Stimulated activated CD8-positive, alpha-beta memory T cell treated with anti-CD3 and anti-CD28 coated beads, Interleukin-15, amount 100 ng/mL, for 24 hours (primary cell): ENCODE measurements at regions not wholly inside any gene's neighbourhood (a gene's known extent, or its start where the extent isn't known, plus 50 kb on each side); places are given as distances from the start of the nearest gene placed in this dataset.

ENCODE experiments used
- DNase-seq: peaks from one replicate; pipeline ENCODE4 v3.0.0-alpha.2; 2020; ENCODE audit warnings: low read depth

DNA sequence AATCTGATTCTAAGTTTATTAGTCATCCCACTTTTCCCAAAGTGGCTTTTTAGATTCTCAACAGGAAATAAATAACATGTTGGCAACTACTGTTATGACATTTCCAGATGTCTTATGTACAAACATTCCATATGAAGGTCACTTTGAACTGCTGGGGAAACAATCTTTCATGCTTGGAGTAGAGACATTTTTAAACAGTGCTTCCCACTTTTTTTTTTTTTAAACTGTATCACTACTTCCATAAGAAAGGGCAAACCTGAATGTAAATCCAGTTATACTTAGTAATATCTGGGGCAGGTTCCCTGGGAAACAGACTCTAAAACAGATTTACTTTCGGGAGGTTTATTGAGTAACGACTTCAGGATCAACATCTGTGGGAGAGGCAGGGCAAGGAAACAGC, 473.8 kb downstream of the TAFA4 start:
- DNase-seq, result no peak

DNA sequence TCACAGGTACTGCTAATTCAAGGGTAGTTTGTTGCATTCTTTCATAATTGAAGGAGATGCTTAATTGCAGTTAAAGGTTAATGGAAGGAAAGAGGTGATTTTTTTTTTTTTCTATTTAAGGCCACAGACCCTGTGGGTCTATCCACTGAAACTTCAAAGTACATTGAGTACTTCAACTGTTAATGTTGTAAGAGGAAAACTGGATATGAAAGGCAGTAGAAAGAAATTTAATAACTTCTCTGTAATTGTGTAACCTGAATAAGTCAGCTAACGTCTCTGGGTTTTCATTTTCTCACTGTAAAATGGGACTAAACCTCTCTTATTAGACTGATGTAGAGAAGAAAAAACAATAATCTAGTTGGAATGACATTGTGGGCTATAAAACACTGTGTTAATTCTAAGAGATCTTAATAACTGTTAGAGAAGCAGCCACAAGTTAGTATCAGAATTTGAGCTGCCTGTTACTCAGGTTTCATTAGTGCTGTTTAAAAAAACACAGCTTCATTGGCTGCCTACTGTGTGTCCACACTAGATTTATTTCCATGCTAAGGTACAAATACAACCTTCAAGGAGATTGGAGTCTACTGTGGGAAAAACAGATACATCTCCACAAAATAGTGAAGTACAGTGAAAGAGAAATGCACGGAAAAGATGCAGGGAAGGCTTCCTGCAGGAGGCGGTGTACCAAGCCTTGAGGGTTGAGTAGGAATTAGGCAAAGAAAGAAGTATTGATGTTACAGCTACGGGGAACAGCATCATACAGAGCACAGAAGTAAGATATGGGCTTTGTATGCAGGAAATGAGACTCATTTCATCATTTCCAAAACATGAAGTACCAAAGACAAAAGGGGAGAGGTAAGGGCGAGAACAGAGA, 483.6 kb downstream of the TAFA4 start:
- no peak for DNase-seq

DNA sequence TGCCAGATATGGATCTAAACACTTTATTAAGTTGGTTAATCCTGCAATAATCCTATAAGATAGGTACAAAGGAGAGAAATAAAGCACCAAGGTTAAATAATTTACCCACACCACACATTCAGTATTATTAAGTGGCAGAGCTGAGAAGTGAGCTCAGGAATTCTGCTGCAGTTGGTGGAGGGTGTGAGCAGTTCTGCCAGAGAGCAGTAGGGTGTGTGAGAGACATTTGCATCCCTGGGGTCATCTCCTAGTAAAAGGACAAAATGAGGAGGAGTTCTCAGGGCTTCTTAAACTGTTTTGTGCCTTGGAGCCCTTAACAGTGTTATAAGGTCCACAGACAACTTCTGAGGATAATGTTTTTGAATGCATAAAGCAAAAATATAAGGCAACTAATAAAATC, 484.5 kb downstream of the TAFA4 start:
- no peak for DNase-seq

DNA sequence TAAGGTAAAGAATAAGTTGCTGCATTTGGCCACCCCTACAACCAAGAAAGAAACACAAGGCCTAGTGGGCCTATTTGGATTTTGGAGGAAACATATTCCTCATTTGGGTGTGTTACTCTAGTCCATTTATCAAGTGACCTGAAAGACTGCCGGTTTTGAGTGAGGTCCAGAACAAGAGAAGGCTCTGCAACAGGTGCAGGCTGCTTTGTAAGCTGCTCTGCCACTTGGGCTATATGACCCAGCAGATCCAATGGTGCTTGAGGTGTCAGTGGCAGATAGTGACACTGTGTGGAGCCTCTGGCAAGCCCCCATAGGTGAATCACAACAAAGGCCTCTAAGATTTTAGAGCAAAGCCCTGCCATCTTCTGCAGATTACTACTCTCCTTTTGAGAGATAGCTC, 491.3 kb downstream of the TAFA4 start:
- DNase-seq, result no peak

DNA sequence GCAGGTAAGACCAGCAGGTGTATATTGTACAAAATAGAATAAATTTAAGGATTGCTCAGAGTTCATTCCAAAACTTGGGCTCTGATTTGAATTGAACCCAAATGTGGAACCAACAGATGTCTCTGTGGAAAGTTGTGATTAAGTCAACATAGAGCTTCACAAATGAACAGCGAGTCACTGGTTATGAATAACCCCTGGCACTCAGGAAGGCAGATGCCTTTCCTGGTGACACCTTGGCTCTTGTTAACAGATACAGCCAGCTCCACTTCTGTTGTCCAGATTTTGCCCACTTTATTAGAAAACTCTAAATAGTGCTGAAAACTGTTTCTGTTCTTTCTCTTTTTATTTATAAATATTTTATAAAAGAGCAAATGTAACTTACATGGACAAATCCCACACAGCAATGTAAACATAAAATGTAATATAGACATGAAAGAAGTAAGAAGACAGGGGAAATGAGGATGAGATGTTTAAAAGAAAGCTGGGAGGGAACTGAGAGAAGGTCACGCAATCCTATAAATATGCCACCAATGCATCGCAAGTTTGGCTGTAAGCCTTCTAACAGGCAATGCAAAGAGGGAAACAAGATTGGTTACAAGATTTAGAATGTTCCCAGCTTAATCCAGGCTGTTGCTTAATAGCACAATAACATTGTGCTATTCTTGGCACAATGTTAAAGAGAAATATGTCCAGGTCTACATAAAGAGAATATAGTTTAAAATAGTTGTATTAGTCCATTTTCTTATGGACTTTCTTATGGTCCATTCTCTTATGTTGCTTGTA, 495.5 kb downstream of the TAFA4 start:
- no peak for DNase-seq

DNA sequence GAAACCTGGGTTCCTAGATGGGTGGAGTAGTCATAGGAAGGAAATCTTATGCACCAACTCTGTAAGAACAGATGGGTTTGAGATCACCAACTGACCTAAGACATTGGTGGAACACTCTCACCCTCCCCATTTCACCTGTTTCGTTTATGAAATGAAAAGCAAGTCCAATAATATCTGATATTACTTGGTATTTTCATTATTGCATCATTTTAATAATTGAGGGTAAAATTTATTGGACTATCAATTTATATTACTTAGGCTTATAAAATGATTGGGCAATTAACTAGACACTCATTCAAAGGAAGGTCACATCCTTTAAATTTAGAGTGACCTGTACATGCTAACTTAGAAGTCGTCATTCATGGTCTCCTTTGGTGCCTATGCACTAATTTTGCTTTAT, 503.9 kb downstream of the TAFA4 start:
- no peak for DNase-seq

DNA sequence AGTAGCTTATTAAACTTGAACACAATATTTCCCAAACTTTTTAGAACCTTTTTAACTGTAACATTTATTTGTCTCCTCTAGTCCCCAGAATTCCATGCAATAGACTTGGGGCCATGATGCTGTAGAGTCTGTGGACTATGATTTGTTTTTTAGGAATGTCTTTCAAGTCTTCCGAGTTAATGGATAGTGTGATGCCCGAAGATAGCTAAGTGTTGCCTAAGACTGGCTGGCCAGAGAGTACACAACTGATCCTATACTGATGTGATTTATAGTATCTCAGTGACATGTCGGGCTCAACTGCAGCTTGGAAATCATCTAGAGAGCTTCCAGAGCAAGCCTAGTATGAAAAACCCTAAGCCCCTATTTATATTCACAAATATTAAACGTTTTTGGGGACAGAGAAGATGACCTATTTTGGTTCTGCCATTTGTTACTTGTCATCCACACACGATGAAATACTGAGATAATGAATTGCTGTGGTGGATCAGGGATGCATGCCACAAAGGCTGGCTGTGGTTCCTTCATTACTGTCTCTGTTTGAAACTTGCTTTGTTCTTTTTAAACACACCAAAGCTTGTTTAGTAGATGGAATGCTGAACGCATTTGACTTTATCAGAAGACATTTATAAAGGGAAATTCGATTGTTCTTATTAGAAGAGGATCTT, 507.4 kb downstream of the TAFA4 start:
- DNase-seq, result no peak

DNA sequence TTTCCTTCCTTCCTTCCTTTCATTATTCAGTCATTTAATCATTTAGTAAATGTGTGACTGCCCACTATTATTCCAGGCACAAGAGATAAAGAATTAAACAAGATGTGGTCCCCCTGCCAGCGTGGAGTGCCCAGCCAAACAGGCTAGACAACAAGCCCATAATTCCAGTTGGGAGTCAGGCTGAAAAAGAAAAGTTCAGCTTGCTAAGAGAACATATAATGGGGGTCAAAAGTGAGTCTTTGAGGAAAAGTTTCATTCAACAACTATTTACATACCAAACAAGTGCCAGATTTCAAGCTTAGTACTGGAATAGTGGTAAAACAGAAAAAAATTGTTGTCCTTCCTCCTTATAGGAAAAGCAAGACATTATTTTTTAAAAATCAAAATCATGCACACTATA, 523.7 kb downstream of the TAFA4 start:
- no peak for DNase-seq

DNA sequence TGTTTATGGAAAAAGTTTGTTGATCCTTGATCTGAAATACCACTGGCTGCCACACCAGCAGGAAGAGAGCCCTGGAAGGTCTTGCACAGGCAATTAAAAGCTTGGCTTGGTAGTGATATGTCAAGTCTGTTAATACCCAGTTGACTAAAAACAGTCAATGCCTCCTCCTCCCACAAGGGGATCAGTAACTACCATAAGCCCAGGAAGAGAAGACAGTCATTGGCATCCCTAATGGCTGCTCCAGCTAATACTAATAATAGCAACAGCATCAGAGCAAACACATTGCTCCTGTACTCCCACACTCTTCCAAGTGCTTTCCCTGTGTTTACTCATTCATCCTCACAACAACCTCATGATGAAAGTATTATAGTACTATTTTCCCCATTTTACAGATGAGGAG, 528.6 kb downstream of the TAFA4 start:
- DNase-seq, result no peak

DNA sequence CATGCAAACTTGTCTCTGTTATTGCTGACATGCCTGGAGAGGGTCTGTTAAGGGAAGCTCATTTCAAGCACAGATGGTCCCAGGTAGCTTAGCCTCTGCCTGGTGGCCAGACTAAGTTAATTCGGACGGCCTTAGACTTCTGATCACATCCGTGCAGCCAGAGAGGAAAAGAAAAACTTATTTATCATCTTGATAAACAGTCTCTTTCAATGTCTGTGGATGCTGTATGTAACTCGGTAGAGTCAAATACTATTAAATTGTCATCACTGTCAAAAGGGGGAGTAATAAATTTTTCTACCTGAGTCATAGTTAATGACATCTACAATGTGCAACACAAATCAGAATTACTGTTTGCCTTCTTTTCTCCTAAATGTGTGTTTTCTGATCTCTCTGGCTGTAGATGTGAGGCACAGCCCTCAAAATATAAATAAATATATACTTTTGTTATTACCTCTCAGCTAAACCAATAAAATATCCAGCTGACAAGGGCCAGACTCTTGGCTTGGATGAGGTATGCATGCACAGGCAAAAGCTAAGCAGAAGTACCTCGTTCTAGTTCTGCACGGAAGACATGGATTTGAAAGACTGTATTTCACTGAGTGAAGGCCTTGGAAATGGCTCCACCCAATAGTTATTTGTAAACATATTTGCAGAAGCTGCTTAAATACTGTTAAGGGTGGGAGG, 530.0 kb downstream of the TAFA4 start:
- no peak for DNase-seq

DNA sequence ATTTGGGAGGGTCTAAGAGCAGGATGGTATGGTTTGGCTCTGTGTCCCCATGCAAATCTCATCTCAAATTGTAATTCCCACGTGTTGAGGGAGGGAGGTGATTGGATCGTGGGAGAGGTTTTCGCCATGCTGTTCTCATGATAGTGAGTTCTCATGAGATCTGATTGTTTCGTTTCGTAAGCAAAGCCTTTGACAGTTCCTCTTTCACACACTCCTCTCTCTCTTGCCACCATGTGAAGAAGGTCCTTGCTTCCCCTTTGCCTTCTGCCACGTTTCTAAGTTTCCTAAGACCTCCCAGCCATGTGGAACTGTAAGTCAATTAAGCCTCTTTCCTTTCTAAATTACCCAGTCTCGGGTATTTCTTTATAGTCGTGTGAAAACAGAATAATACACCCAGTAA, 553.7 kb downstream of the TAFA4 start:
- no peak for DNase-seq

DNA sequence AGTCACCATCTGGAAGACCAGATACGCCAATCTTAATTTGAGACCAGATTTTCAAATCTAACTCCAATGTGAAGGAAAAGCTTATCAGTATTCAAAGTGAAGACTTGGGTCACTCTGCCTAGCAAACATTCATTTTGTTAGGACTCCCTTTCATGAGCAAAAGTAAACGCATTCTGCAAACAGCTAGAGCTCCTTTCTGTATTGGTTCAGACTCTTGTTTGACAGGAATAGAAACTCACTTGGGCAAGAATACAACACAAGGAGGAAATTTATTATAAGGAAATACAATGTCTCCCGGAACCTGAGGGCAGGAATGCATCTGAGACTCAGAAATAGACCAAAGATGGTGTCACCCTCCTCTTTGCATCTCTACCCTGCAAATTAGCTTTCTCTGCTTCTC, 558.6 kb downstream of the TAFA4 start:
- DNase-seq, result no peak

DNA sequence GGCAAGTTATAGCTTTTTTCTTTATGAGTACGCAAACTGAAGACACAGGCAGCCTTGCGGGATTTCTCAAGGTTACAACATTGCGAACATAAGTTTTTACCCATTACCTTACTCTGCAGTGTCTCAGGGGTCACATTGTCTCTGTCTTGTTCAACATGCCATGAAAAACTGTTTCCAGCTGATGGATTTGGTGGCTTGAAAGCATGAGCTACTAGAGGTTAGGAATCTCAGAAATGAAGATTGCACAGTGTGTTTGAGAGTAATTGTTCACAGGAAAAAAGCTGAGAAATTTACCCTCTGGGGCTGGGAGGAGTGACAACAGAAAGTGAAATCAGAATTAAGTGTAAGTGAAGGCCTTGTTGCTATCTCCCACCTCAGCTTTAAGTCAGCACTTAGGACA, 568.6 kb downstream of the TAFA4 start:
- DNase-seq, result no peak

DNA sequence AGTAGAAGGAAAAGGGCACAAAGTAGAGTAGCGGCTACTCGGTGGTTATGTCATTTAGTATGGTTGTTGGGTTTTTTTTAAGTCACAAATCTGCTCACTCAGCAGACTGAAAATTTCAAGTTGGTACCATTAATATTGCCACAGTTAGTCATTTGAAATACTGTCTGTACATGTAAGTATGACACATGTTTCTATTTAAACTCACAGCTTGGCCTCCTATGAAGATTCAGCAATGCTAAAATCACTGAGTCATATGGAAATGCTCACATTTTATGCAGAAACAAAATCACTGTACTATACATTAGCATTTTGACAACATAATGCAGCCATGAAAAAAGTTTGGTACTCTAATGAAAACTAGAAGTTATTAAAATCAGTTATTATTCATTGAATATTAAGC, 571.9 kb downstream of the TAFA4 start:
- DNase-seq, result no peak

DNA sequence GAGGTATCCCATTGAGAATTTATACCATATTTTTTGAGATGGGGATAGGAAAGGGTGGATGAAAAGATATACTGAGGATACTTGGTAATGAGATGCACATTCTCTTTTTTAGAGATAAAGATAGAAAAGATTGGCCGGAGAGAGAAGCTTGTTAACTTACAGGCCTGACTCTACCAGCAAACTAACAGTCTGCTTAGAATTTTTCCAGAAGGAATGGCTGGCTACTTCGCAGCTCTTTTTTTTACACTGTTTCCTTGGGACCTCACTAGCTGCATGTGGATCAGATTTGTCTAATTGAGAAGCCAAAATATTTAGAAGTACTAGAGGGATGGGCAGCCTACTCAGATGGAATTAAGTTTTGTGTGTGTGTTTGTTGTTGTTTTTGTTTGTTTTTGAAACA, 586.6 kb downstream of the TAFA4 start:
- DNase-seq, result no peak

DNA sequence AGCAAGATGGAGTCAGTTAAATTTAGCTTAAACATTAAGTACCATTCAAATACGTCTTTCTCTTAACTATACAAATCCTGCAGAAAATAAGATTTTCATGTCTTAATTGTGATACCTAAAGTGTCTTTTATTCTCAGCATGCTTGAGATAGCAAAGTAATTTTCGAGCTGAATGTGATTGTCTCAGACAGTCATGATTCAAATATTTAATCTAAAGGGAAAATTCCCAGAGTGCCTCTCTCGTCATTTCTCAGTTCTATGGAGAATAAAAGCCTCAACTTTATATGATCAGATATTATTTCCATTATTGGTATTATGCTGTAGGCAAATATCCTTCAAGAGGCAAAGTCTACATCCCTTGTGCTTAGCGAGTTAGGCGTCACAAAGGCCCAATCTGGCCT, 589.9 kb downstream of the TAFA4 start:
- no peak for DNase-seq

DNA sequence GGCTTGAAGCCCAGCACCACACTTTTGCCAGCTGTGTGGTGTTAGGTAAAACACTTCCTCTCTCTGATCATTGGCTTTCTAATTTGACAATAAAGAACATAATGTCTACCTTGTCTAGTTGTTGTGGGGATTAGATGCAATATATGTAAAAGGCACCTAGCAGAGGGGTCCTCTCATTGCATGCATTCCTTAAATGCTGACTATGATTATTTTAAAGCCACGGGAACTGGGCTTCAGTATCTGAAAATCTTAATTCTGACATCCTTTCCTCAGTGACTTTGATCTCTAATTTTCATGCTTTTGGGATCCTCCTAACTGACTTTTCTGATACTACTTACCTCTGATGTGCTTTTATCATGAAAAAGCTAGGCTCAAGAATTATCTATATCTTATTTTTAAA, 596.3 kb downstream of the TAFA4 start:
- no peak for DNase-seq

DNA sequence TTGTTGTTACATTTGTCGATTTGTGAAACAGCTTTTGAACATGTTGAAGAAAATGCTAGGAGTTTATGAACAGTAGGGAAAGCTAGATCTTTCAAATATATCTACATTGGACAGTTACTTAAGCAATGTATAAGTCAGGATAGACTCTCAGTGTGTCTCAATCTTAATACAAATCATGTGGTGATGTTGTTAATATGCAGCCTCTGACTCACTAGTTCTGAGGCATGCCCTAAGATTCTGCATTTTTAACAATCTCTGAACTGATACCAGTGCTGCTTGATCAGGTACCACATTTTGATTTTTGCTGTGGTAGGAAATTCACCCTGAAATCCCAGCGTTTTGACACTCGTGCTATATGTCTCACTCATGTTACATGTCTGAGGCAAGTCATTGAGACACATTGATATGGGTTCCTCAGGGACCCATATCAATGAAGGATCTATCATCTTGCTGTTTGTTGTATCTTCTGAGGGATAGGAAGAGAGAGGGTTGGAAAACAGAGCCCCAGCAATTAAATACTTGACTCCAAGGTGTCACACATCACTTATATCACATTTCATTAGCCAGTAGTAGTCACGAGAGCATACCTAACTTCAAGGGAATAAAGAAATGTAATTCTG, 597.9 kb downstream of the TAFA4 start:
- no peak for DNase-seq

DNA sequence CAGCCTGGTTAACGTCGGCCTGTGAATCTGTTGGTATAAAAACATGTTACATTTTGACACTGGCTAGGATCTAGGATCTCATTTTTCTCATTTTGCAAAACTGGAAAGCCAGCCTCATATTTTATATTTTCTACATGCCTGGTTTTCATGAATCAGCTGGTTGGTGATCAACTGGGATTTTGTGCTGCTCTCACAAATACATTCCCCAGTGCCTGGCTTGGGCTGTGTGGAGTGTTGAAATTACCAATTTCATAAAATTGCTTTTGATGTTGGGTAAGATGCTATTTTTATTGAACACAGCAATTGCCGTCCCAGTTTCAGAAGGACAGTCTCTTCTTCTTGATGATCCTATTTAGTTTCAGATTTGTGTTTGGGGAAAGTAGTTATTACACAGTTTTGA, 604.3 kb downstream of the TAFA4 start:
- no peak for DNase-seq

DNA sequence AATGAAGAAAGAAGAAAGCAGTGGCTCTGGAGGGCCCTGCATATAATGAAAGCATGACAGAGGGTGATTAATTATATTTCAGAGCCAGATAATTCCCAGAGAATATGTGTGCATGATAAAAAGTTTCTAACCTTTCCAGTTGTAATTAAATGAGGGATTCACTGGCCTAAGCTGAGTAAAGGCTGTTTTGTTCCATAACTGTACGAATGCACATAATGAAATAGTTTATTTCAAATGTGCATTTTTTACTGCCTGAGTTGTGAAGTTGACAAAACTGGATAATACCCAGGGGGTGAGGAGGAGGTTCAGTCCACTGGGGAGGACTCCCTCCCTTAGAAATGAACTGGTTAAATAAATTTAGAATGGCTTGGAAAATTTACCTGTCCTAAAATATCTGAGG, 616.4 kb downstream of the TAFA4 start:
- DNase-seq, result no peak

DNA sequence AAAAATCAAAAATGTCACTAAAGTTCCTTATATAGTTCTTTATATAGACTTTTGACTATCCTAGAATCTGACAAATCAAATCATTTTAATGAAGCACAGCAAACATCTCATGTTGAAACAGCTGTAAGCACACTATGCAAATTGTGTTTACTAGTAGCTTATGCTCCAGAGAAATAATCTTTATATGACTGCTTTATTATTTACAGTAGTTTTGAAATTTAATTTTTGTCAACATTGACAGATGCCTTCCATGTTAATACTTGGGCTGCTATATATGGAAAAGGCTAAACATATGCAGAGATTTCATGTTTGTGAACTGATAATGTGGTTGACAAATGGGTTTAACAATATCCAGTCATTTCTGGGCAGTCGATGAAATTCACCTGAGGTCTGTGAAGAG, 616.8 kb downstream of the TAFA4 start:
- DNase-seq, result no peak

DNA sequence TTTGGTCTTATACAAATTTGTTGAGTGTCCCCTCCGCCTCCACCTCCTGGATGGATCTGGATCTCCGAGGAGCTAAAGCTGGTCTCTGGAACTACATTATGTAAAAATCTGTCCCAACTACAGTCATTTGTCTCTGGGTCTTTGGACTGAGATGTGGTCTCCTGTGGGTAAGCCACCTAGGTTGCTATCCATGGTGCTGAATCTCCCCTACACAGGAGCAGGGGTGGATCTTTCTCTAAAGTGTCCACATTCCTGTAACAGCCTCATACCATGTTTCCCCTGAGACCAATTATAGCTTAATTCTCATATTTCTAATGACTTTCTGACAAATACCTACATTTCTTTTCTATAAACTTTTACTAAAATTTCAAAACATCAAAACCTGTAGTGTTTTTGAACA, 625.8 kb downstream of the TAFA4 start:
- DNase-seq, result no peak
